Kidney (tissue), 13 donors: ENCODE measurements at regions not wholly inside any gene's neighbourhood (a gene's known extent, or its start where the extent isn't known, plus 50 kb on each side); places are given as distances from the start of the nearest gene placed in this dataset.
A peak's percentile ranks its signal among the peaks of the same experiment; 100 is the strongest.

Experiments
- DNase-seq, 5 donors: peaks; one replicate each; pipeline ENCODE4 v3.0.0-alpha.2; 2013 to 2020
- FAIRE-seq: peaks from 2 replicates; lab custom pipeline; 2012; peaks lifted over from hg19 to GRCh38; lab: Jason Lieb, UNC
- H3K27ac ChIP-seq, 2 donors: one replicate each; pipeline ENCODE4 v1.7.0; 2013; ENCODE audit warnings: low read depth in 2 of 2, low read length in 2 of 2, inconsistent platforms in 1 of 2
- H3K27me3 ChIP-seq: one replicate; pipeline ENCODE4 v1.7.1; 2013; ENCODE audit warnings: low read length, inconsistent platforms; ENCODE audit not compliant: control insufficient read depth, insufficient read depth
- H3K36me3 ChIP-seq, 3 donors: one replicate each; pipeline versions ENCODE4 v1.7.0 to v1.7.1; 2013; ENCODE audit warnings: low read length in 3 of 3, control low read depth in 1 of 3, inconsistent platforms in 1 of 3; ENCODE audit not compliant: insufficient read depth in 3 of 3, control insufficient read depth in 2 of 3
- H3K4me1 ChIP-seq, 3 donors: one replicate each; pipeline versions ENCODE4 v1.7.0 to v1.7.1; 2013; ENCODE audit warnings: low read length in 3 of 3, inconsistent platforms in 1 of 3, low read depth in 1 of 3; ENCODE audit not compliant: control insufficient read depth in 2 of 3, insufficient read depth in 2 of 3
- H3K4me3 ChIP-seq, 3 donors: one replicate each; pipeline versions ENCODE4 v1.7.0 to v1.8.1; 2013; ENCODE audit warnings: low read length in 3 of 3, control low read depth in 1 of 3, inconsistent platforms in 1 of 3
- H3K9ac ChIP-seq, 3 donors: one replicate each; pipeline versions ENCODE4 v1.7.0 to v1.7.1; 2013; ENCODE audit warnings: low read length in 3 of 3, control low read depth in 1 of 3, inconsistent platforms in 1 of 3
- H3K9me3 ChIP-seq, 3 donors: one replicate each; pipeline versions ENCODE4 v1.7.0 to v1.7.1; 2013; ENCODE audit warnings: low read length in 3 of 3, control low read depth in 1 of 3, inconsistent platforms in 1 of 3; ENCODE audit not compliant: control insufficient read depth in 2 of 3, insufficient read depth in 1 of 3
- intact Hi-C: fragments of 100-400 bp; cut with DNase I; formaldehyde crosslinking; loops from one replicate; pipeline ENCODE4 v1.11.1; 2022
- TF ChIP-seq, protein P1 (sequence below): IDR thresholded peaks from 3 replicates; pipeline ENCODE4 v1.5.1; 2012; ENCODE audit warnings: mild to moderate bottlenecking, moderate library complexity, borderline replicate concordance; ENCODE audit not compliant: insufficient read depth; ENCODE audit errors: extremely low read depth
- donor health status: control.
- donor health status: control.
- donor health status: control.
- donor health status: control.
- donor health status: control.
- donor health status: DM: yes; HTN: yes; CAD: no.
- donor health status: Normal renal cell carcinoma (clear cell type).

DNA sequence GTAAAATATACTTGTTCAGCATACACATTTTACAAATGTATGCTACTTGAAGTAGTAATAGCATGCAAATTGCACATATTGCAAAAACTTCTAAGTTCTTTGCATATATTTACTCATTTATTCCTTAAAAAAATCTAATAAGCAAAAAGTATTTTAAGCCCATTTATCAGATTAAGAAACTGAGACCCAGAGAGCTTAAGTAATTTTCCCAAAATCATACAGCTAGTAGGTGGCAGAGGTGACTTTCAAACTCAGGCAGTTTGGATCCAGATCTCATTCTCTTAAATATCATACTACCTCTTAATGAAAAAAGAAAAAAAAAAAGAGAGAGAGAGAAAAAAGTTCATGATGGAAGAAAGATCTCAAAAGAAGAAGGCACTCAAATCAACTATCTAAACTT is 157.9 kb downstream of the RPS12 start:
- peak; percentile 37 for FAIRE-seq
- intact Hi-C loops: no loop called here
- TF ChIP-seq, protein P1, sequence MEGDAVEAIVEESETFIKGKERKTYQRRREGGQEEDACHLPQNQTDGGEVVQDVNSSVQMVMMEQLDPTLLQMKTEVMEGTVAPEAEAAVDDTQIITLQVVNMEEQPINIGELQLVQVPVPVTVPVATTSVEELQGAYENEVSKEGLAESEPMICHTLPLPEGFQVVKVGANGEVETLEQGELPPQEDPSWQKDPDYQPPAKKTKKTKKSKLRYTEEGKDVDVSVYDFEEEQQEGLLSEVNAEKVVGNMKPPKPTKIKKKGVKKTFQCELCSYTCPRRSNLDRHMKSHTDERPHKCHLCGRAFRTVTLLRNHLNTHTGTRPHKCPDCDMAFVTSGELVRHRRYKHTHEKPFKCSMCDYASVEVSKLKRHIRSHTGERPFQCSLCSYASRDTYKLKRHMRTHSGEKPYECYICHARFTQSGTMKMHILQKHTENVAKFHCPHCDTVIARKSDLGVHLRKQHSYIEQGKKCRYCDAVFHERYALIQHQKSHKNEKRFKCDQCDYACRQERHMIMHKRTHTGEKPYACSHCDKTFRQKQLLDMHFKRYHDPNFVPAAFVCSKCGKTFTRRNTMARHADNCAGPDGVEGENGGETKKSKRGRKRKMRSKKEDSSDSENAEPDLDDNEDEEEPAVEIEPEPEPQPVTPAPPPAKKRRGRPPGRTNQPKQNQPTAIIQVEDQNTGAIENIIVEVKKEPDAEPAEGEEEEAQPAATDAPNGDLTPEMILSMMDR: no peak

DNA sequence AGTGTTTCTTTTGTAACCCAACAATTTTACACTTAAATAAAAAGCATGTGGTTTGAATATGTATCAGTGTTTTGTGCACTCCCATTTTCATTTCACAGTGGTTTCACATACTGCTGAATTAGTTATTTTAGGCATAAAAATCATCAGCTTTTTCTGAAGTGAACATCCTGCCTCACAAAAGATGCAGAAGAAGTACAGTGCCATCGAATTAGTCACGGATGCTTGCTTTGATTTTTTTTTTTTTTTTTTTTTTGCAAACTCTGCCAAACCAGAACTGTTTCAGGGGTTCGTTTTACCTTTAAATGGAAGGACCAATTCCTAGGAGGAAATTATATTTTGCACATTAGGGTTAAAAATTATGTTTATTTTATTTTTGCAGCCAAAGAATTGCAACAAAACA is 158.6 kb downstream of the RPS12 start:
- H3K27me3 ChIP-seq: no peaks in the 10 kb centered on the region
- H3K27ac ChIP-seq: no peak overlapping the region
- intact Hi-C loops: no loop called here
- no peaks in the 10 kb centered on the region for H3K36me3 ChIP-seq
- FAIRE-seq: no peak
- H3K9me3 ChIP-seq: no peaks in the 10 kb centered on the region
- peak in 1 of 5 donors; percentile 11 for DNase-seq
- no peaks in the 10 kb centered on the region for H3K4me1 ChIP-seq
- TF ChIP-seq, protein P1: no peak
- no peak overlapping the region for H3K4me3 ChIP-seq
- H3K9ac ChIP-seq: no peak overlapping the region

More for the DNA sequence above, 157.9 kb downstream of the RPS12 start:
- H3K4me3 ChIP-seq: no peak overlapping the region
- no peak overlapping the region for H3K9ac ChIP-seq
- no peak overlapping the region for H3K27ac ChIP-seq
- H3K9me3 ChIP-seq: no peaks in the 10 kb centered on the region
- H3K27me3 ChIP-seq: no peaks in the 10 kb centered on the region
- no peaks in the 10 kb centered on the region for H3K4me1 ChIP-seq
- no peaks in the 10 kb centered on the region for H3K36me3 ChIP-seq
- DNase-seq: no peak

DNA sequence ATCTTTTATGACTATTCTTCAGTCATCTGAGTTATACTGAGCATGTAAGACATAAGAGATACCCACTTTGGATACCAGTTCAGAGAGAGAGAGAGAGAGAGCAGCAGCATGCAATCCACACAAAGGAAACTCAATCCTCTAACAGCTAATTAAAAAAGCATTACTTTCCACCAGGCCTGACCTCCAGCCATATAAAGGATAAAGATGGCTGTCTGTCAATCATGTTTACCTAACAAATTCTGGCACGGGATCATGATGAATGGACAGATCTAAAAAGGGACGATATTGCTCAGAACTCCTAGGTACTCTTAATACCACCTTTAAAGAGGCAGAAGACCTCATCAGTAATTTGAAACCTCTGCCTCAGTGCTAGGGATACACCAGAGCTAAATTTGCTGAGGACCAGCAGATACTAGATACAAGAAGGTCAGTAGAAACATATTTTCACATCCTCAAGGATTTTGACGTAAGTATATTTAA is 159.2 kb downstream of the RPS12 start:
- TF ChIP-seq, protein P1: no peak

DNA sequence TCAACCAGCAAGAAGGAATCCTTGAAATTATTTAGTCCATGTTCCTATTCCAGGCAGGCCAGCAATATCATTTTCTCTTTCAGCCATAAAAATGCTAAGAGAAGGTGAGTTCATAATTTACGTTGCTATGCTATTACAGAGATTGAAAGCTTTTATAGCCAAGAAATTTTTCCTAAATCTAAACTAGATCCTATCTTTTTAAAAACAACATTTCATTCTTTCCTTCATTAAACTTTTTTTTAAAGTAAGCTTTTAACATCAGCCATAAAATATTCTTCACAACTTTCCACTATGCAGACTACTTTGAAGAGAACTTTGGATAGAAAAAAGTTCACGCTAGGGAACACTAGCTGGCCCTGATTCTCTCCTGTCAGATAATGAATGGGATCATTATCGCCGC is 159.8 kb downstream of the RPS12 start:
- Histone ChIP-seq H3K27ac (no peak overlapping the region), H3K9me3 (no peaks in the 10 kb centered on the region), H3K9ac (no peak overlapping the region), H3K4me1 (no peaks in the 10 kb centered on the region), H3K4me3 (no peak overlapping the region), H3K36me3 (no peaks in the 10 kb centered on the region), H3K27me3 (no peaks in the 10 kb centered on the region)
- TF ChIP-seq, protein P1: no peak
- DNase-seq (peak in 1 of 5 donors; percentile 18), FAIRE-seq (no peak)
- intact Hi-C loops: no loop called here

More for the DNA sequence above, 159.2 kb downstream of the RPS12 start:
- H3K9me3 ChIP-seq: no peaks in the 10 kb centered on the region
- H3K27me3 ChIP-seq: no peaks in the 10 kb centered on the region
- DNase-seq: peak in 3 of 5 donors; percentile 15 to 71 (median 45)
- FAIRE-seq: no peak
- H3K27ac ChIP-seq: no peak overlapping the region
- no peak overlapping the region for H3K4me3 ChIP-seq
- intact Hi-C loops: no loop called here
- no peak overlapping the region for H3K9ac ChIP-seq
- H3K36me3 ChIP-seq: no peaks in the 10 kb centered on the region
- H3K4me1 ChIP-seq: no peaks in the 10 kb centered on the region
